ENCODE measurements at regions not wholly inside any gene's neighbourhood (a gene's known extent, or its start where the extent isn't known, plus 50 kb on each side); places are given as distances from the start of the nearest gene placed in this dataset.

- TF ChIP-seq ZNF837 (tag by site-specific recombination; IDR thresholded peaks at IDR 0.05) (no peak), ZNF112 (tag by site-specific recombination; IDR thresholded peaks at IDR 0.05) (no peak), IKZF3 (tag by site-specific recombination; IDR thresholded peaks at IDR 0.05) (no peak), TRIM28 (IDR thresholded peaks at IDR 0.05; ENCODE audit: borderline replicate concordance, low read length) (no peak), ZNF707 (tag by site-specific recombination; IDR thresholded peaks at IDR 0.05) (no peak), ZNF549 (tag by site-specific recombination; IDR thresholded peaks at IDR 0.05) (no peak), ZBTB48 (tag by site-specific recombination; IDR thresholded peaks at IDR 0.05) (no peak), PATZ1 (tag by site-specific recombination; IDR thresholded peaks at IDR 0.05) (no peak), YY2 (tag by site-specific recombination; IDR thresholded peaks at IDR 0.05) (no peak), ZNF48 (tag by site-specific recombination; IDR thresholded peaks at IDR 0.05) (no peak)
- CTCF ChIA-PET = no interaction called here
- H3K4me3 ChIP-seq (ENCODE audit: low read depth, low read length) = no peak overlapping the region
- POLR2A ChIA-PET = no interaction called here
- no peak overlapping the region for H3K27ac ChIP-seq (ENCODE audit: extremely low read depth, low read depth, low read length)
- peaks cover 4% of the 10 kb centered on the region; the same call in 1 of the 2 replicates for H3K4me1 ChIP-seq (ENCODE audit: control insufficient read depth, insufficient read depth, low read length)
- H3K36me3 ChIP-seq (ENCODE audit: control insufficient read depth in 2 of 2, insufficient read depth in 1 of 2, low read length in 2 of 2) = no peaks in the 10 kb centered on the region
- no peaks in the 10 kb centered on the region for H3K9me3 ChIP-seq (ENCODE audit: control insufficient read depth, insufficient read depth, low read depth, low read length)
These were observed 118.9 kb downstream of the IRS1 start for GRCh38 chr2:226680719-226681118.

GRCh38 chr2:226679389-226680065 is 120.1 kb downstream of the IRS1 start:
- no peak overlapping the region for H3K4me3 ChIP-seq (ENCODE audit: low read depth, low read length)
- TF ChIP-seq ZNF239 (tag by site-specific recombination; IDR thresholded peaks at IDR 0.05) (no peak), YY1 (tag by site-specific recombination; IDR thresholded peaks at IDR 0.05) (no peak), ZNF621 (tag by site-specific recombination; IDR thresholded peaks at IDR 0.05) (no peak), ZXDB (tag by site-specific recombination; IDR thresholded peaks at IDR 0.05) (no peak), ZFP3 (tag by site-specific recombination; IDR thresholded peaks at IDR 0.05; ENCODE audit: low read depth) (no peak), ZNF433 (tag by site-specific recombination; IDR thresholded peaks at IDR 0.05; ENCODE audit: low read depth) (no peak), ZSCAN23 (tag by site-specific recombination; IDR thresholded peaks at IDR 0.05) (no peak), REPIN1 (tag by site-specific recombination; IDR thresholded peaks at IDR 0.05; ENCODE audit: low read depth) (no peak), FEZF1 (tag by site-specific recombination; IDR thresholded peaks at IDR 0.05) (no peak), ZNF19 (tag by site-specific recombination; IDR thresholded peaks at IDR 0.05; ENCODE audit: low read depth) (no peak), SCRT1 (tag by site-specific recombination; IDR thresholded peaks at IDR 0.05; ENCODE audit: borderline replicate concordance) (no peak), MZF1 (tag by site-specific recombination; IDR thresholded peaks at IDR 0.05; ENCODE audit: borderline replicate concordance) (no peak), INSM2 (tag by site-specific recombination; IDR thresholded peaks at IDR 0.05) (no peak), ZNF23 (tag by site-specific recombination; IDR thresholded peaks at IDR 0.05; ENCODE audit: borderline replicate concordance) (no peak), ZSCAN16 (tag by site-specific recombination; IDR thresholded peaks at IDR 0.05) (no peak), ZNF184 (tag by site-specific recombination; IDR thresholded peaks at IDR 0.05) (no peak)
- TF ChIP-seq, protein P1, sequence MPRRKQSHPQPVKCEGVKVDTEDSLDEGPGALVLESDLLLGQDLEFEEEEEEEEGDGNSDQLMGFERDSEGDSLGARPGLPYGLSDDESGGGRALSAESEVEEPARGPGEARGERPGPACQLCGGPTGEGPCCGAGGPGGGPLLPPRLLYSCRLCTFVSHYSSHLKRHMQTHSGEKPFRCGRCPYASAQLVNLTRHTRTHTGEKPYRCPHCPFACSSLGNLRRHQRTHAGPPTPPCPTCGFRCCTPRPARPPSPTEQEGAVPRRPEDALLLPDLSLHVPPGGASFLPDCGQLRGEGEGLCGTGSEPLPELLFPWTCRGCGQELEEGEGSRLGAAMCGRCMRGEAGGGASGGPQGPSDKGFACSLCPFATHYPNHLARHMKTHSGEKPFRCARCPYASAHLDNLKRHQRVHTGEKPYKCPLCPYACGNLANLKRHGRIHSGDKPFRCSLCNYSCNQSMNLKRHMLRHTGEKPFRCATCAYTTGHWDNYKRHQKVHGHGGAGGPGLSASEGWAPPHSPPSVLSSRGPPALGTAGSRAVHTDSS (tag by site-specific recombination; IDR thresholded peaks at IDR 0.05) = no peak
- TF ChIP-seq, protein P2, sequence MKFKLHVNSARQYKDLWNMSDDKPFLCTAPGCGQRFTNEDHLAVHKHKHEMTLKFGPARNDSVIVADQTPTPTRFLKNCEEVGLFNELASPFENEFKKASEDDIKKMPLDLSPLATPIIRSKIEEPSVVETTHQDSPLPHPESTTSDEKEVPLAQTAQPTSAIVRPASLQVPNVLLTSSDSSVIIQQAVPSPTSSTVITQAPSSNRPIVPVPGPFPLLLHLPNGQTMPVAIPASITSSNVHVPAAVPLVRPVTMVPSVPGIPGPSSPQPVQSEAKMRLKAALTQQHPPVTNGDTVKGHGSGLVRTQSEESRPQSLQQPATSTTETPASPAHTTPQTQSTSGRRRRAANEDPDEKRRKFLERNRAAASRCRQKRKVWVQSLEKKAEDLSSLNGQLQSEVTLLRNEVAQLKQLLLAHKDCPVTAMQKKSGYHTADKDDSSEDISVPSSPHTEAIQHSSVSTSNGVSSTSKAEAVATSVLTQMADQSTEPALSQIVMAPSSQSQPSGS (tag by site-specific recombination; IDR thresholded peaks at IDR 0.05; ENCODE audit: low read depth) = no peak
- peaks cover 4% of the 10 kb centered on the region; the same call in 1 of the 2 replicates for H3K4me1 ChIP-seq (ENCODE audit: control insufficient read depth, insufficient read depth, low read length)
- H3K9me3 ChIP-seq (ENCODE audit: control insufficient read depth, insufficient read depth, low read depth, low read length) = no peaks in the 10 kb centered on the region
- no peaks in the 10 kb centered on the region for H3K36me3 ChIP-seq (ENCODE audit: control insufficient read depth in 2 of 2, insufficient read depth in 1 of 2, low read length in 2 of 2)
- POLR2A ChIA-PET = no interaction called here
- CTCF ChIA-PET = no interaction called here
- H3K27ac ChIP-seq (ENCODE audit: extremely low read depth, low read depth, low read length) = no peak overlapping the region
